GM06990 (cell line): ENCODE measurements at regions not wholly inside any gene's neighbourhood (a gene's known extent, or its start where the extent isn't known, plus 50 kb on each side); places are given as distances from the start of the nearest gene placed in this dataset.
"Not testable (repeated sequence)": the region's sequence is repeated elsewhere in the genome, so short reads cannot be mapped to it uniquely, and the experiment has no call there.

Experiments used
- DNase-seq: peaks from one replicate; pipeline ENCODE4 v3.0.0-alpha.2; 2011; ENCODE audit not compliant: insufficient read length; ENCODE audit errors: extremely low read depth
- H3K27me3 ChIP-seq: replicated peaks from 2 replicates; pipeline ENCODE4 v1.6.0; 2011; ENCODE audit warnings: low read length; ENCODE audit not compliant: control insufficient read depth, insufficient read depth
- H3K36me3 ChIP-seq: 2 replicates; pipeline ENCODE4 v1.5.1; 2011; ENCODE audit warnings: low read length; ENCODE audit not compliant: control insufficient read depth, insufficient read depth
- H3K4me3 ChIP-seq: replicated peaks from 2 replicates; pipeline ENCODE4 v1.5.1; 2011; ENCODE audit warnings: low read depth, mild to moderate bottlenecking, control low read depth, low read length
- CTCF ChIP-seq: IDR thresholded peaks from 2 replicates; pipeline ENCODE4 v1.5.1; 2011; ENCODE audit warnings: low read length, control low read depth, mild to moderate bottlenecking, inconsistent platforms; ENCODE audit not compliant: insufficient read depth, poor library complexity, severe bottlenecking

- Histone ChIP-seq H3K36me3 (no peaks in the 10 kb centered on the region), H3K4me3 (no peak overlapping the region), H3K27me3 (no peaks in the 10 kb centered on the region)
- TF ChIP-seq CTCF = no peak
- no peak for DNase-seq
Measured at GRCh38 chr6:11950109-11950508, 62.0 kb upstream of the HIVEP1 start.

GRCh38 chr6:11947575-11947974, 64.5 kb upstream of the HIVEP1 start:
- no peak for DNase-seq

GRCh38 chr6:11947063-11947462, 65.0 kb upstream of the HIVEP1 start:
- TF ChIP-seq CTCF = peak; percentile 18
- no peak overlapping the region for H3K4me3 ChIP-seq
- no peaks in the 10 kb centered on the region for H3K36me3 ChIP-seq
- no peak for DNase-seq
- no peaks in the 10 kb centered on the region for H3K27me3 ChIP-seq

More at GRCh38 chr6:11947575-11947974, 64.5 kb upstream of the HIVEP1 start:
- no peaks in the 10 kb centered on the region for H3K36me3 ChIP-seq
- H3K27me3 ChIP-seq = no peaks in the 10 kb centered on the region
- H3K4me3 ChIP-seq = no peak overlapping the region
- no peak for TF ChIP-seq CTCF

- DNase-seq = no peak
- H3K36me3 ChIP-seq = no peaks in the 10 kb centered on the region
- H3K4me3 ChIP-seq = no peak overlapping the region
- no peaks in the 10 kb centered on the region for H3K27me3 ChIP-seq
- no peak for TF ChIP-seq CTCF
Measured at GRCh38 chr6:11944111-11944510, 68.0 kb upstream of the HIVEP1 start.

- Histone ChIP-seq H3K36me3 (no peaks in the 10 kb centered on the region), H3K27me3 (no peaks in the 10 kb centered on the region), H3K4me3 (no peak overlapping the region)
- no peak for DNase-seq
- no peak for TF ChIP-seq CTCF
Measured at GRCh38 chr6:11943060-11943459, 69.1 kb upstream of the HIVEP1 start.

- H3K36me3 ChIP-seq = no peaks in the 10 kb centered on the region
- TF ChIP-seq CTCF = no peak
- H3K27me3 ChIP-seq = no peaks in the 10 kb centered on the region
- no peak overlapping the region for H3K4me3 ChIP-seq
- DNase-seq = no peak
Measured at GRCh38 chr6:11942185-11942864, 69.8 kb upstream of the HIVEP1 start.

- not testable (repeated sequence) for H3K27me3 ChIP-seq, DNase-seq, H3K4me3 ChIP-seq, H3K36me3 ChIP-seq
Measured at GRCh38 chr6:11940532-11941166, 71.5 kb upstream of the HIVEP1 start.
